ENCODE measurements at regions not wholly inside any gene's neighbourhood (a gene's known extent, or its start where the extent isn't known, plus 50 kb on each side); places are given as distances from the start of the nearest gene placed in this dataset.
"Not testable (repeated sequence)": the region's sequence is repeated elsewhere in the genome, so short reads cannot be mapped to it uniquely, and the experiment has no call there.

GRCh38 chr1:83287391-83287790, 711.5 kb downstream of the TTLL7 start:
- H3K27me3 ChIP-seq (replicated peaks); H3K36me3 ChIP-seq; H3K4me3 ChIP-seq; H3K4me1 ChIP-seq (replicated peaks); H3K9me3 ChIP-seq (replicated peaks); DNase-seq (ENCODE audit: low read depth in 1 of 2, low spot score in 2 of 2); H3K27ac ChIP-seq: not testable (repeated sequence)

GRCh38 chr1:83274656-83275055, 724.3 kb downstream of the TTLL7 start:
- not testable (repeated sequence) for H3K27ac ChIP-seq; H3K4me1 ChIP-seq (replicated peaks); H3K4me3 ChIP-seq; DNase-seq (ENCODE audit: low read depth in 1 of 2, low spot score in 2 of 2); H3K36me3 ChIP-seq; H3K9me3 ChIP-seq (replicated peaks); H3K27me3 ChIP-seq (replicated peaks)

- H3K27me3 ChIP-seq (replicated peaks) = not testable (repeated sequence)
Observed at GRCh38 chr1:83272484-83272883, 726.4 kb downstream of the TTLL7 start.

GRCh38 chr1:83271834-83272233, 727.1 kb downstream of the TTLL7 start:
- H3K4me3 ChIP-seq; DNase-seq (ENCODE audit: low read depth in 1 of 2, low spot score in 2 of 2); H3K36me3 ChIP-seq; H3K4me1 ChIP-seq (replicated peaks); H3K27ac ChIP-seq; H3K9me3 ChIP-seq (replicated peaks); H3K27me3 ChIP-seq (replicated peaks): not testable (repeated sequence)

More at GRCh38 chr1:83272484-83272883, 726.4 kb downstream of the TTLL7 start:
- H3K36me3 ChIP-seq; H3K27ac ChIP-seq; H3K4me3 ChIP-seq; H3K4me1 ChIP-seq (replicated peaks); DNase-seq (ENCODE audit: low read depth in 1 of 2, low spot score in 2 of 2); H3K9me3 ChIP-seq (replicated peaks): not testable (repeated sequence)

- H3K4me1 ChIP-seq (replicated peaks); H3K27ac ChIP-seq; DNase-seq (ENCODE audit: low read depth in 1 of 2, low spot score in 2 of 2); H3K4me3 ChIP-seq; H3K36me3 ChIP-seq; H3K27me3 ChIP-seq (replicated peaks); H3K9me3 ChIP-seq (replicated peaks): not testable (repeated sequence)
Observed at GRCh38 chr1:83270801-83271200, 728.1 kb downstream of the TTLL7 start.

- H3K36me3 ChIP-seq; DNase-seq (ENCODE audit: low read depth in 1 of 2, low spot score in 2 of 2); H3K9me3 ChIP-seq (replicated peaks): not testable (repeated sequence)
Observed at GRCh38 chr1:83263808-83264207, 735.1 kb downstream of the TTLL7 start.

GRCh38 chr1:83251687-83252086, 747.2 kb downstream of the TTLL7 start:
- H3K27ac ChIP-seq; H3K36me3 ChIP-seq; H3K4me3 ChIP-seq; H3K9me3 ChIP-seq (replicated peaks); H3K27me3 ChIP-seq (replicated peaks); DNase-seq (ENCODE audit: low read depth in 1 of 2, low spot score in 2 of 2); H3K4me1 ChIP-seq (replicated peaks): not testable (repeated sequence)

More at GRCh38 chr1:83263808-83264207, 735.1 kb downstream of the TTLL7 start:
- not testable (repeated sequence) for H3K27ac ChIP-seq; H3K27me3 ChIP-seq (replicated peaks); H3K4me1 ChIP-seq (replicated peaks); H3K4me3 ChIP-seq

GRCh38 chr1:83246780-83247179, 752.2 kb downstream of the TTLL7 start:
- H3K4me1 ChIP-seq (replicated peaks); H3K27ac ChIP-seq; H3K4me3 ChIP-seq; H3K9me3 ChIP-seq (replicated peaks); DNase-seq (ENCODE audit: low read depth in 1 of 2, low spot score in 2 of 2); H3K36me3 ChIP-seq; H3K27me3 ChIP-seq (replicated peaks): not testable (repeated sequence)

- not testable (repeated sequence) for H3K4me1 ChIP-seq (replicated peaks); H3K4me3 ChIP-seq; H3K36me3 ChIP-seq; H3K9me3 ChIP-seq (replicated peaks); H3K27me3 ChIP-seq (replicated peaks); DNase-seq (ENCODE audit: low read depth in 1 of 2, low spot score in 2 of 2); H3K27ac ChIP-seq
Observed at GRCh38 chr1:83244832-83245231, 754.1 kb downstream of the TTLL7 start.

- not testable (repeated sequence) for H3K27me3 ChIP-seq (replicated peaks); H3K4me3 ChIP-seq; H3K36me3 ChIP-seq; DNase-seq (ENCODE audit: low read depth in 1 of 2, low spot score in 2 of 2); H3K9me3 ChIP-seq (replicated peaks); H3K4me1 ChIP-seq (replicated peaks); H3K27ac ChIP-seq
Observed at GRCh38 chr1:83239568-83239967, 759.4 kb downstream of the TTLL7 start.

- H3K27ac ChIP-seq; DNase-seq (ENCODE audit: low read depth in 1 of 2, low spot score in 2 of 2); H3K9me3 ChIP-seq (replicated peaks); H3K36me3 ChIP-seq; H3K4me1 ChIP-seq (replicated peaks); H3K27me3 ChIP-seq (replicated peaks); H3K4me3 ChIP-seq: not testable (repeated sequence)
Observed at GRCh38 chr1:83238654-83239053, 760.3 kb downstream of the TTLL7 start.

- not testable (repeated sequence) for DNase-seq (ENCODE audit: low read depth in 1 of 2, low spot score in 2 of 2); H3K9me3 ChIP-seq (replicated peaks); H3K4me1 ChIP-seq (replicated peaks); H3K27me3 ChIP-seq (replicated peaks); H3K36me3 ChIP-seq; H3K4me3 ChIP-seq; H3K27ac ChIP-seq
Observed at GRCh38 chr1:83219788-83220187, 779.1 kb downstream of the TTLL7 start.

- not testable (repeated sequence) for H3K4me1 ChIP-seq (replicated peaks); DNase-seq (ENCODE audit: low read depth in 1 of 2, low spot score in 2 of 2); H3K36me3 ChIP-seq; H3K27ac ChIP-seq; H3K4me3 ChIP-seq; H3K27me3 ChIP-seq (replicated peaks); H3K9me3 ChIP-seq (replicated peaks)
Observed at GRCh38 chr1:83218036-83218716, 780.8 kb downstream of the TTLL7 start.

- DNase-seq (ENCODE audit: low read depth in 1 of 2, low spot score in 2 of 2); H3K27ac ChIP-seq; H3K27me3 ChIP-seq (replicated peaks); H3K4me3 ChIP-seq; H3K36me3 ChIP-seq; H3K9me3 ChIP-seq (replicated peaks); H3K4me1 ChIP-seq (replicated peaks): not testable (repeated sequence)
Observed at GRCh38 chr1:83214317-83214716, 784.6 kb downstream of the TTLL7 start.

- H3K4me3 ChIP-seq; DNase-seq (ENCODE audit: low read depth in 1 of 2, low spot score in 2 of 2); H3K27me3 ChIP-seq (replicated peaks); H3K4me1 ChIP-seq (replicated peaks); H3K27ac ChIP-seq; H3K9me3 ChIP-seq (replicated peaks); H3K36me3 ChIP-seq: not testable (repeated sequence)
Observed at GRCh38 chr1:83213648-83214047, 785.3 kb downstream of the TTLL7 start.
